DMS153 treated with DMSO at 0.1 percent for 48 hours (cell line): ENCODE measurements at regions not wholly inside any gene's neighbourhood (a gene's known extent, or its start where the extent isn't known, plus 50 kb on each side); places are given as distances from the start of the nearest gene placed in this dataset.

Source experiments
- DNase-seq: peaks from one replicate; lab custom pipeline; 2025; ENCODE audit not compliant: unreplicated experiment; lab: John Stamatoyannopoulos, UW

GRCh38 chr11:121800240-121800639, 315.8 kb downstream of the BLID start:
- no peak for DNase-seq

- DNase-seq, result no peak
Observed at GRCh38 chr11:121797496-121797895, 318.5 kb downstream of the BLID start.

GRCh38 chr11:121795174-121795573, 320.8 kb downstream of the BLID start:
- DNase-seq, result no peak

DNA sequence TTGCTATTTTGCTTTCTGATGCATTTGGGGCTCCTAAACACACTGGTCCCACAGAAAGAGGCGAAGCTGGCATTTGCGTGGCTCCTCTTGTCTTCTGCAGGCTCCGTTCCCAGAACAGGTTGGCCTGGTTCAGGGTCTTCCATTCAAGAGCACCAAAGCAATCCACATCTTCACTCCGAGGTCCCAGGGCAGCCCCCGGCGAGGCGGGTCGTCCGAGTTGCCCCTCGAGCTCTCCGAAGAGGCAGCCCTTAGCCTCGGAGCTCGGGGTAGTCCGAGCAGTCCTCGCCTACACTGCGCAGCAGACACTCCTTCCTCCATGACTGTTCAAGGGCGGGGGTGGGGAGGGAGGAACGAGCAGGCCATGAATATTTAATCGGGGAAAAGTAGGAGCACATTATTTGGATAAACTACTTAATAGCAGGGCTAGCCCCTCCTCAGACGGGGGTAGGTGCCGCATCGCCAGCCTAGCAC, 321.3 kb downstream of the BLID start:
- DNase-seq, result no peak

DNA sequence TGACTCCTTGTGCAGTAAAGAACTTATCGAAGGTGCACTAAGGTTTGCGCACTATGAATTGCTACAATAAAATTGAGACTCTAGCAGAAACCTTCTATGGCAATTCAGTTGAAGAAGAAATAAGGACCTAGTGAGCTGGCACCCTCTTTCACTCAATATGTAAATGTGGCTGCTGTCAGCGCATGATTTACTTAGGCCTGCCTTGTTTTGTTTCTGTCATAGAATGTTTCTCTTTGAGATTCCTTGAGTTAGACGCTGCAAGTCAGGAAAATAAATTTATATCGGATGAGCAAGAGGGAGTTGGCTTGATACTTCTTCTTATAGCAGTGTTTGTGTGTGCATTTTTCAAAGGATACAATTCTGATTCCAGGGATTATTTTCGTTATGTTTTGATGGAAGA, 322.1 kb downstream of the BLID start:
- no peak for DNase-seq

DNA sequence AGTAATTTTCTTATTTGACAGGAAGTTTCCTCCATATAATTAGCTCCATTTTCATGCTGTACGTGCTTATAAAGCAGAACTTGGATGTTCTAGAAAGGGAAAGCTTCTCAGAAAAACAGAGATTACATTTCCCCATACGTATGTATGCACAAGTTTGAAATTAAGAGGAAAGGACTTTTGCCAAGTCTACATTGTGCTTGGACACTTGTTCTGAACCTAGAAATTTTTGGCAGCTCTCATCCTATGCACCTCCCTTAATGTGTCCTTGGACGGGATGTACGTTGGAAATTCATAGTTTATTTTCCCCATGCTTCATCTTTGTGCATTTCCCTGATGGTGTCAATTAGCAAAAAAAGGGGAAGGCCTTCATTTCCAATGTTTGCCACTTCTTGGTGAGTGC, 322.7 kb downstream of the BLID start:
- no peak for DNase-seq

DNA sequence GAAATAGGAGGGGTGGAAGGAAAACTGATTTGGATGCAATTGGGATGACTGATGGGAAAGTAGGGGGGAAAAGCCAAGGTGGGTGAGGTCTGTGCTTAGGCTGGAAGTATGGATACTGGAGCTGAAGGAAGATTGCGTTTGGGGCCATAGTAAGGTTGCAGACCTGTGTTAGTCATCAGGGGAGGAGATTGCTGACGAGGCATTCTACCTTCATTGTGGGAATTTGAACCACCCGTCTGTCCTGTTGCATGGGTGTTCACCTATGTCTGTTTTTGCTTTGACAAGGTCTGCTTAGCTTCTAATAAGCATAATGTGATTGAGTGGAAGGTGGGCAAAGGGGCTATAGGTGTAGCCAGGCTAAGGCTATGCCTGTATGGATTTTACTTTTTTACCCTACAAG, 323.8 kb downstream of the BLID start:
- no peak for DNase-seq

- DNase-seq, result no peak
Observed at GRCh38 chr11:121790430-121790829, 325.6 kb downstream of the BLID start.

- DNase-seq, result no peak
Observed at GRCh38 chr11:121780971-121781370, 328.2 kb upstream of the SORL1-AS1 start.

- DNase-seq, result no peak
Observed at GRCh38 chr11:121777056-121777455, 324.3 kb upstream of the SORL1-AS1 start.

DNA sequence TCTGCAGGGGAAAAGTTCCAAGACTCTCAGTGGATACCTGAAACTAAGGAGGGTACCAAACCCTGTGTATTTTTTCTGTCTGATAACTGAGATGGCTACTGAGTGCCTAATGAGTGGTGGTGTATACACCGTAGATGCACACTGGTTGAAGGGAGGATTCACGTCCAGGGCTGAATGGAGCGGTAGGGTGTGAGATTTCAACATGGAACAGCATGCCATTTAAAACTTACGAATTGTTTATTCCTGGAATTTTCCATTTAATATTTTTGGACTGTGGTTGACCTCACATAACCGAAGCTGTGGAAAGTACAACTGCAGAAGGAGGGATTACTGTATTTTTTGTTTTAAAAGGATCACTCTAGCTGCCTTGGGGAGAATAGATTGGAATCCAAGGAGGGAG, 322.5 kb upstream of the SORL1-AS1 start:
- DNase-seq, result no peak

- DNase-seq, result no peak
Observed at GRCh38 chr11:121773076-121773475, 320.3 kb upstream of the SORL1-AS1 start.

GRCh38 chr11:121770939-121771595, 318.3 kb upstream of the SORL1-AS1 start:
- DNase-seq, result no peak

GRCh38 chr11:121769191-121769590, 316.4 kb upstream of the SORL1-AS1 start:
- DNase-seq, result no peak

DNA sequence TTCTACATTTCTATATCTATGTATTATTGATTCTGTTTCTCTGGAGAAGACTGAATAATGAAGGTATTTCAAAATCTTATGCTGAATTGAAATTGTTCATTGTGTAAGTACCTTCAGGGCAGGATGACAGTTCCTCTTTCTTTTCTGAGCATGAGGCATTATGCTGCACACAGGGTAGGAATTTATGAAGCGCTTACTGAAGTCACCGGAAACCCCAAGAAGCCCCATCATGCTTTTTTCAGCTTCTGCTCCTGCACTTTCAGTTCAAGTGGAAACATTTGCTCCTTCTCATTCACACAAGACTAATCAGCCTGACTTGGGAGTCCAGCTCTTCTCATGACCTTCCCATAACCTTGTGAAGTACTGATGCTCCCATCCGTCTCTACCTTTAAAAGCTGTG, 314.7 kb upstream of the SORL1-AS1 start:
- DNase-seq, result no peak

DNA sequence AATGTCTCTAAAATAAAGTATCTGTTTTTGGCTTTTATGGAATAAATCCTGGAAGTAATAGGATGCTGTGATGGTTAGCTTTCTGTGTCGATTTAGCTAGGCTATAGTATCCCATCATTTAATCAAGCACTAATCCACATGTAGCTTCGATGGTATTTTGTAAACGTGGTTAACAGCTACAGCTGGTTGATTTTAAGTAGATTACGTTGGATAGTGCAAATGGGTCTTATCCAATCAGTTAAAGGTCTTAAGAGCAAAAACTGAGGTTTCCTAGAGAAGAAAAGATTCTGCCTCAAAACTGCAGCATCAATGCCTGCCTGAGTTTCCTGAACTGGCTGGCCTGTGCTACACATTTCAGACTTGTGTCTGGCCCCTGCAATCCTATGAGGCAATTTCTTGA, 314.2 kb upstream of the SORL1-AS1 start:
- DNase-seq, result no peak

- no peak for DNase-seq
Observed at GRCh38 chr11:121766166-121766565, 313.4 kb upstream of the SORL1-AS1 start.

GRCh38 chr11:121763526-121763925, 310.8 kb upstream of the SORL1-AS1 start:
- no peak for DNase-seq

DNA sequence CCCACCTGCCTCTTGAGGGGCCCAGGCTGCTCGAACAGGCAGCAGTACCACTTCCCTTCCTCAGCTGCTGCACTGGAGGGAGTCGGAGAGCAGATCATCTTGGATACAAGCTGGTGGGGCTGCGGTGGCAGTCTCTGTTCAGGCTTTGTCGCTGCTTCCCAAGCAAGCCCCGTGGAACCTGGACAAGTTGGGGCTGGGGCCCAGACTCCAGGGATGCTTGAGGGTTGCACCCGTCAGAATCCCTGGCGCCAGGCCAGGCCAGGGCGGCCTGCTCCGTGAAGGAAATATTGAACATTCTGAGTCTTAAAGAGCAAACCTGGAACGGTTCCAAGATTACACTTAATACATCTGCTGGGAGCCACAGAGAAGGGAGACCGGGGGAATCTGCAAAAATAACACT, 310.1 kb upstream of the SORL1-AS1 start:
- peak; percentile 1 for DNase-seq

DNA sequence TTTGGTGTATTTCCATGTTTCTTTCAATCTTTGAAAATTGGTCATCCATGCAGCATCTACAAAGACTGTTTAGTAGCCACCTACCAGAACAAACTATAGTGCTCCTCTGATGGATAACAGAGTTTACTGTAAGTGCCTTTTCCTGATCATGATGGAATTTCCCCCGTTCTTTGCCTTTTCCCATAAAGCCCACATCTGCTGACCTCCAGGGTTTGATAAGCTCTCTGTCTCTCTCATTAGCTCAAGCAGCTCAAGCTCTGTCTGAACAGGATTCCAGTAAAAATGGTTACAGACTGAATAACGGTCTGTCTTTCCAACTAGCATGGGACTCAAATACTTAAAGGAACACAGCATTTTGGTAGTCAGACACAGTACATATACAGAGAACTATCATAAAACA, 308.4 kb upstream of the SORL1-AS1 start:
- DNase-seq, result no peak

DNA sequence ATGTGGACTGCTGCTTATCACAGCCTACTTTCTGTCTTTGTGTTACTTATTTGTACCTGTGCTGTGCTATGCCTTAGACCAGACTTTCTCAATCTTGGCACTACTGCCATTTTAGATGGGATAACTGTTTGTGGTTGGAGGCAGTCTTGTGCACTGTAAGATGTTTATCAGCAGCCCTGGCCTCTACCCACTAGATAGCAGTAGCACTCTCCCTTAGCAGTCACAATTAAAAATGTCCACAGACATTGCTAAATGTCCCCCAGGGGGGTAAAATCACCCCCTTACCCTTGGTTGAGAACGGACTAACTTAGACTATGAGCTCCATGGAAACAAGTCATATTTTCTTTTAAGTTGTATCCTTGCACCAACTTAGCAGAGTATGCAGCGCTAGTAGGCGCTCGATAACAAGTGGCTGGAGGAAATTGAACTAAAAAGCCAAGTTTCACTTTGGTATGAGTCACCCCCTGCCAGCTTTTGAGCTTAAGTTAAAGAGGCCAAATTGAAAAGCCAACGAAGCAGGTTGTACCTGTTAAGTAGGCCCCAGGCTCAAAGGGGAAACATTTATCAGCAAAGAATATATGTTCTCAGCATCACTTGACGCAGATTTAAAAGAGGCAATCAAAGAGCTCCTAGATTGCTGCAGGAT, 304.8 kb upstream of the SORL1-AS1 start:
- DNase-seq, result no peak

DNA sequence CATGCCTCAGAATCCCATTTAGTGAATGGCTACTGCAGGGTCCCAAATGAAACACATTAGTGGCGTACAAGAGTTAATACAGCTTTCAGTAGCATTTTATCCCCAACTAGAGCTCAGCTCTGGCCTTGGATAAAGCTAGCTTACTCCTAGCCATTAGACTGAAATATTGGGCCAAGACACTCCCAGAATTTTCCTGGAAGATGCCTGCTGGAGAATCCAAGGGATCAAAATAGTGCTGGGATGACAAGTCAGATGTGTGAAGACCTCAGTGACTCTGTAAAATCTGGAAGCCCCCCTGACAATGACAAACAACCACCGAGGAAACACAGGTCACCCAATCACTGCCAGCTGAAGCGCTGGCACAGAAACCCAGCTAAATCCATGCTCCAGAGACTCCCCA, 303.1 kb upstream of the SORL1-AS1 start:
- no peak for DNase-seq

- DNase-seq, result no peak
Observed at GRCh38 chr11:121755191-121755590, 302.4 kb upstream of the SORL1-AS1 start.
